Glutamatergic neuron (in vitro differentiated cells): ENCODE measurements at regions not wholly inside any gene's neighbourhood (a gene's known extent, or its start where the extent isn't known, plus 50 kb on each side); places are given as distances from the start of the nearest gene placed in this dataset.

Experiments used
- DNase-seq: peaks from one replicate; pipeline ENCODE4 v3.0.0; 2022
- H3K27ac Mint-ChIP-seq: one replicate; pipeline ENCODE4 v1.8.0; 2020; ENCODE audit warnings: mild to moderate bottlenecking, mixed read lengths, inconsistent platforms; ENCODE audit not compliant: unreplicated experiment
- H3K27me3 Mint-ChIP-seq: one replicate; pipeline ENCODE4 v1.8.0; 2020; ENCODE audit warnings: mild to moderate bottlenecking, moderate library complexity, mixed read lengths, inconsistent platforms; ENCODE audit not compliant: unreplicated experiment
- H3K36me3 Mint-ChIP-seq: one replicate; pipeline ENCODE4 v1.8.0; 2020; ENCODE audit warnings: mild to moderate bottlenecking, mixed read lengths, inconsistent platforms; ENCODE audit not compliant: unreplicated experiment
- H3K4me1 Mint-ChIP-seq: one replicate; pipeline ENCODE4 v1.8.0; 2020; ENCODE audit warnings: mild to moderate bottlenecking, low read depth, mixed read lengths, inconsistent platforms; ENCODE audit not compliant: unreplicated experiment
- H3K4me3 Mint-ChIP-seq: one replicate; pipeline ENCODE4 v1.8.0; 2020; ENCODE audit warnings: mild to moderate bottlenecking, mixed read lengths, inconsistent platforms; ENCODE audit not compliant: unreplicated experiment
- H3K9me3 Mint-ChIP-seq: one replicate; pipeline ENCODE4 v1.8.0; 2020; ENCODE audit warnings: mild to moderate bottlenecking, moderate library complexity, mixed read lengths, inconsistent platforms; ENCODE audit not compliant: unreplicated experiment
- CTCF ChIP-seq: fragments of 200-600 bp; sonication (generic); IDR thresholded peaks from one replicate; pipeline ENCODE4 v1.5.0; 2021; ENCODE audit not compliant: partially characterized antibody, unreplicated experiment

- no peaks in the 10 kb centered on the region for H3K27me3 Mint-ChIP-seq
- H3K4me3 Mint-ChIP-seq, result no peak overlapping the region
- H3K27ac Mint-ChIP-seq, result no peak overlapping the region
- TF ChIP-seq CTCF, result no peak
- peaks cover 6% of the 10 kb centered on the region for H3K36me3 Mint-ChIP-seq
- no peaks in the 10 kb centered on the region for H3K4me1 Mint-ChIP-seq
- DNase-seq, result no peak
- no peaks in the 10 kb centered on the region for H3K9me3 Mint-ChIP-seq
Observed at GRCh38 chr18:77935342-77935741, 685.7 kb downstream of the GALR1 start.

- TF ChIP-seq CTCF, result no peak
- DNase-seq, result no peak
- H3K4me3 Mint-ChIP-seq, result no peak overlapping the region
- H3K9me3 Mint-ChIP-seq, result no peaks in the 10 kb centered on the region
- peaks cover 1% of the 10 kb centered on the region for H3K36me3 Mint-ChIP-seq
- H3K27me3 Mint-ChIP-seq, result no peaks in the 10 kb centered on the region
- H3K4me1 Mint-ChIP-seq, result no peaks in the 10 kb centered on the region
- H3K27ac Mint-ChIP-seq, result no peak overlapping the region
Observed at GRCh38 chr18:77940566-77940965, 690.9 kb downstream of the GALR1 start.

- Mint-ChIP-seq H3K36me3 (no peaks in the 10 kb centered on the region), H3K9me3 (no peaks in the 10 kb centered on the region), H3K4me1 (no peaks in the 10 kb centered on the region), H3K27ac (no peak overlapping the region), H3K4me3 (no peak overlapping the region), H3K27me3 (no peaks in the 10 kb centered on the region)
- no peak for TF ChIP-seq CTCF
- DNase-seq, result no peak
Observed at GRCh38 chr18:77944533-77944932, 694.9 kb downstream of the GALR1 start.

GRCh38 chr18:77948567-77948966 lies 698.9 kb downstream of the GALR1 start:
- H3K27me3 Mint-ChIP-seq, result no peaks in the 10 kb centered on the region
- H3K4me1 Mint-ChIP-seq, result peaks cover 2% of the 10 kb centered on the region
- no peak overlapping the region for H3K27ac Mint-ChIP-seq
- TF ChIP-seq CTCF, result no peak
- no peaks in the 10 kb centered on the region for H3K36me3 Mint-ChIP-seq
- H3K9me3 Mint-ChIP-seq, result no peaks in the 10 kb centered on the region
- H3K4me3 Mint-ChIP-seq, result no peak overlapping the region
- no peak for DNase-seq

- DNase-seq, result no peak
- Mint-ChIP-seq H3K9me3 (no peaks in the 10 kb centered on the region), H3K4me3 (no peak overlapping the region), H3K36me3 (no peaks in the 10 kb centered on the region), H3K27me3 (no peaks in the 10 kb centered on the region), H3K27ac (no peak overlapping the region), H3K4me1 (peaks cover 2% of the 10 kb centered on the region)
- TF ChIP-seq CTCF, result no peak
Observed at GRCh38 chr18:77949355-77949973, 699.8 kb downstream of the GALR1 start.
